H1 (cell line): ENCODE measurements at regions not wholly inside any gene's neighbourhood (a gene's known extent, or its start where the extent isn't known, plus 50 kb on each side); places are given as distances from the start of the nearest gene placed in this dataset.

ENCODE experiments used
- CBX8 ChIP-seq: fragments of 300-800, 300-1000 bp; sonication (generic); IDR thresholded peaks from 2 replicates; pipeline ENCODE4 v1.7.1; 2016; ENCODE audit warnings: low read depth, low read length, borderline replicate concordance
- ZNF274 ChIP-seq: IDR thresholded peaks from 2 replicates; pipeline ENCODE4 v1.7.0; 2012; ENCODE audit warnings: low read length, borderline replicate concordance; ENCODE audit errors: extremely low read depth

GRCh38 chr11:91749251-91749650 is 475.4 kb upstream of the FAT3 start (continued):
- no peak for TF ChIP-seq CBX8
- no peak for TF ChIP-seq ZNF274
- TF ChIP-seq, all 59 proteins: peak for 0
